Ramos (cell line): ENCODE measurements at regions not wholly inside any gene's neighbourhood (a gene's known extent, or its start where the extent isn't known, plus 50 kb on each side); places are given as distances from the start of the nearest gene placed in this dataset.

Experiments
- in situ Hi-C: fragments of 300-500 bp; cut with MboI; formaldehyde crosslinking; loops from one replicate; pipeline ENCODE4 v1.14.3; 2022; ENCODE audit warnings: low sequenced_read_pairs; ENCODE audit not compliant: unreplicated experiment

- in situ Hi-C loops, result no loop called here
Measured at GRCh38 chr7:131904760-131905327, 348.4 kb upstream of the PODXL start.

- in situ Hi-C loops, result no loop called here
Measured at GRCh38 chr7:131903315-131903714, 346.9 kb upstream of the PODXL start.

GRCh38 chr7:131900785-131901287, 344.4 kb upstream of the PODXL start:
- in situ Hi-C loops, result no loop called here

GRCh38 chr7:131899271-131900030, 343.0 kb upstream of the PODXL start:
- in situ Hi-C loops, result no loop called here

- in situ Hi-C loops, result no loop called here
Measured at GRCh38 chr7:131898418-131898817, 342.0 kb upstream of the PODXL start.

- in situ Hi-C loops, result no loop called here
Measured at GRCh38 chr7:131897790-131898165, 341.4 kb upstream of the PODXL start.

- in situ Hi-C loops, result no loop called here
Measured at GRCh38 chr7:131897016-131897789, 340.8 kb upstream of the PODXL start.

GRCh38 chr7:131896165-131896863, 339.9 kb upstream of the PODXL start:
- in situ Hi-C loops, result no loop called here

GRCh38 chr7:131895541-131896164, 339.2 kb upstream of the PODXL start:
- in situ Hi-C loops, result no loop called here

- in situ Hi-C loops, result no loop called here
Measured at GRCh38 chr7:131893631-131894340, 337.4 kb upstream of the PODXL start.

- in situ Hi-C loops, result no loop called here
Measured at GRCh38 chr7:131890176-131890575, 333.7 kb upstream of the PODXL start.

- in situ Hi-C loops, result no loop called here
Measured at GRCh38 chr7:131889572-131890150, 333.2 kb upstream of the PODXL start.

GRCh38 chr7:131883769-131884168, 327.3 kb upstream of the PODXL start:
- in situ Hi-C loops, result no loop called here

GRCh38 chr7:131883196-131883595, 326.8 kb upstream of the PODXL start:
- in situ Hi-C loops, result no loop called here

GRCh38 chr7:131882321-131882720, 325.9 kb upstream of the PODXL start:
- in situ Hi-C loops, result no loop called here

GRCh38 chr7:131880078-131880477, 323.6 kb upstream of the PODXL start:
- in situ Hi-C loops, result no loop called here

- in situ Hi-C loops, result no loop called here
Measured at GRCh38 chr7:131879424-131879823, 323.0 kb upstream of the PODXL start.

- in situ Hi-C loops, result no loop called here
Measured at GRCh38 chr7:131878777-131879176, 322.3 kb upstream of the PODXL start.

- in situ Hi-C loops, result no loop called here
Measured at GRCh38 chr7:131873581-131873980, 317.2 kb upstream of the PODXL start.
